ENCODE measurements at regions not wholly inside any gene's neighbourhood (a gene's known extent, or its start where the extent isn't known, plus 50 kb on each side); places are given as distances from the start of the nearest gene placed in this dataset.

GRCh38 chr15:88716543-88717381, 77.9 kb downstream of the ISG20 start:
- intact Hi-C loops (cut with micrococcal nuclease; ENCODE audit: unreplicated experiment) = no loop called here
- Histone ChIP-seq H3K9me3 (ENCODE audit: low read length) (no peaks in the 10 kb centered on the region), H3K9ac (ENCODE audit: insufficient read depth, low read depth, low read length) (no peak overlapping the region), H3K27ac (ENCODE audit: extremely low read length, insufficient read depth, low read length) (no peak overlapping the region), H3K4me3 (replicated peaks in 1 of 3; ENCODE audit: insufficient read depth in 1 of 3, low read depth in 2 of 3, low read length in 3 of 3) (peak overlapping the region in 1 of 3 experiments; percentile 17; a peak in 1 of 6 replicates), H3K36me3 (replicated peaks in 1 of 2; ENCODE audit: control insufficient read depth in 1 of 2, insufficient read depth in 2 of 2, low read length in 2 of 2) (no peaks in the 10 kb centered on the region), H3K27me3 (ENCODE audit: control insufficient read depth in 1 of 2, insufficient read depth in 2 of 2, low read length in 2 of 2) (peaks cover 0 to 20% of the 10 kb centered on the region in 2 experiments; a peak in 2 of 5 replicates), H3K79me2 (ENCODE audit: insufficient read depth, low read length) (no peaks in the 10 kb centered on the region), H3K4me2 (ENCODE audit: low read depth, low read length) (peak overlapping the region; percentile 16; the same call in 1 of the 2 replicates), H3K4me1 (ENCODE audit: insufficient read depth, low read length) (peaks cover 19% of the 10 kb centered on the region), H4K20me1 (ENCODE audit: insufficient read depth, low read length) (no peaks in the 10 kb centered on the region), H2AFZ (ENCODE audit: low read length) (no peak overlapping the region)
- in situ Hi-C loops (cut with HindIII; ENCODE audit: extremely low pct_ligation_motif_present, low pct_unique_long_range_greater_than_20kb) = no loop called here
- ChIA-PET POLR2A (no interaction called here), CTCF (ENCODE audit: low intra/inter-chr PET ratio, low total read pairs) (no interaction called here)
- 57% methylated on average over 19 of the region's 20 CpGs for WGBS (ENCODE audit: low lambda C conversion rate)
- no TSS peak for BruUV-seq (replicated peaks)
- peak; percentile 31 for DNase-seq (ENCODE audit: low spot score)
- FAIRE-seq = no peak
- ATAC-seq = peak; percentile 66
- TF ChIP-seq PAXIP1 (CRISPR knock-in tag; conservative IDR thresholded peaks at IDR 0.05) = peak; percentile 40; the same call in 1 of the 2 replicates
- 0 out of 2 replicates have a peak, but pooled peaks have one; percentile 54 for TF ChIP-seq ZNF687 (CRISPR knock-in tag; IDR thresholded peaks at IDR 0.05)
- TF ChIP-seq FOXA3 (CRISPR knock-in tag; IDR thresholded peaks at IDR 0.05) = 0 out of 2 replicates have a peak, but pooled peaks have one; percentile 10
- 0 out of 2 replicates have a peak, but pooled peaks have one; percentile 14 for TF ChIP-seq HNF4G (IDR thresholded peaks at IDR 0.05; ENCODE audit: borderline replicate concordance, low read depth, low read length)
- TF ChIP-seq HNF4G (CRISPR knock-in tag; IDR thresholded peaks at IDR 0.05; ENCODE audit: borderline replicate concordance, low read depth) = no peak
- 0 out of 2 replicates have a peak, but pooled peaks have one; percentile 30 for TF ChIP-seq MAX (IDR thresholded peaks at IDR 0.05)
- TF ChIP-seq PATZ1 (CRISPR knock-in tag; IDR thresholded peaks at IDR 0.05) = peak; percentile 68; the same call in 1 of the 2 replicates
- TF ChIP-seq HNF1B (CRISPR knock-in tag; IDR thresholded peaks at IDR 0.05) = 0 out of 2 replicates have a peak, but pooled peaks have one; percentile 3
- 0 out of 2 replicates have a peak, but pooled peaks have one; percentile 28 for TF ChIP-seq PPARG (CRISPR knock-in tag; conservative IDR thresholded peaks at IDR 0.05)
- peak; percentile 72; the same call in 1 of the 2 replicates for TF ChIP-seq EHMT2 (IDR thresholded peaks at IDR 0.05; ENCODE audit: borderline replicate concordance, low read depth, low read length)
